HG03469 (cell line): ENCODE measurements at regions not wholly inside any gene's neighbourhood (a gene's known extent, or its start where the extent isn't known, plus 50 kb on each side); places are given as distances from the start of the nearest gene placed in this dataset.
"Not testable (repeated sequence)": the region's sequence is repeated elsewhere in the genome, so short reads cannot be mapped to it uniquely, and the experiment has no call there.

Experiments
- ATAC-seq: cut with Tn5 transposase; IDR thresholded peaks from one replicate; pipeline ENCODE4 v1.9.1; 2021; ENCODE audit warnings: mild to moderate bottlenecking, moderate library complexity, moderate number of reproducible peaks; ENCODE audit not compliant: unreplicated experiment

GRCh38 chr10:64528294-64529002, 1007.2 kb downstream of the REEP3 start:
- no peak for ATAC-seq

- ATAC-seq, result no peak
Measured at GRCh38 chr10:64529003-64529350, 1007.8 kb downstream of the REEP3 start.

- no peak for ATAC-seq
Measured at GRCh38 chr10:64534616-64535015, 1013.4 kb downstream of the REEP3 start.

- ATAC-seq, result no peak
Measured at GRCh38 chr10:64535131-64535867, 1014.1 kb downstream of the REEP3 start.

GRCh38 chr10:64537112-64537511, 1015.9 kb downstream of the REEP3 start:
- no peak for ATAC-seq

- no peak for ATAC-seq
Measured at GRCh38 chr10:64537928-64538327, 1016.7 kb downstream of the REEP3 start.

- ATAC-seq, result no peak
Measured at GRCh38 chr10:64546073-64546472, 1024.9 kb downstream of the REEP3 start.

GRCh38 chr10:64547168-64547567, 1026.0 kb downstream of the REEP3 start:
- no peak for ATAC-seq

GRCh38 chr10:64555666-64556065, 1034.5 kb downstream of the REEP3 start:
- no peak for ATAC-seq

- no peak for ATAC-seq
Measured at GRCh38 chr10:64558094-64558835, 1037.1 kb downstream of the REEP3 start.

GRCh38 chr10:64571056-64571455, 1049.9 kb downstream of the REEP3 start:
- ATAC-seq, result no peak

GRCh38 chr10:64573623-64574325, 1052.6 kb downstream of the REEP3 start:
- no peak for ATAC-seq

- no peak for ATAC-seq
Measured at GRCh38 chr10:64574371-64574770, 1053.2 kb downstream of the REEP3 start.

- no peak for ATAC-seq
Measured at GRCh38 chr10:64576497-64576896, 1055.3 kb downstream of the REEP3 start.

GRCh38 chr10:64578757-64579156, 1057.6 kb downstream of the REEP3 start:
- ATAC-seq, result not testable (repeated sequence)

GRCh38 chr10:64586934-64587503, 1065.8 kb downstream of the REEP3 start:
- no peak for ATAC-seq

GRCh38 chr10:64594072-64594471, 1072.9 kb downstream of the REEP3 start:
- ATAC-seq, result no peak

- no peak for ATAC-seq
Measured at GRCh38 chr10:64598600-64598999, 1077.4 kb downstream of the REEP3 start.

GRCh38 chr10:64601298-64601697, 1080.1 kb downstream of the REEP3 start:
- no peak for ATAC-seq

- no peak for ATAC-seq
Measured at GRCh38 chr10:64617085-64617484, 1095.9 kb downstream of the REEP3 start.

- no peak for ATAC-seq
Measured at GRCh38 chr10:64619102-64619501, 1097.9 kb downstream of the REEP3 start.
